Esophagus muscularis mucosa (tissue), 4 donors: ENCODE measurements at regions not wholly inside any gene's neighbourhood (a gene's known extent, or its start where the extent isn't known, plus 50 kb on each side); places are given as distances from the start of the nearest gene placed in this dataset.

Experiments used
- DNase-seq: peaks from one replicate; pipeline ENCODE4 v3.0.0-alpha.2; 2017; ENCODE audit errors: extremely low spot score
- H3K27ac ChIP-seq, 4 donors: fragments of 200-600 bp; sonication (generic); replicated peaks in 1 of 4; 1 replicate in 3 of 4; 2 replicates in 1 of 4; pipeline ENCODE4 v1.5.1; 2016 to 2019; ENCODE audit warnings: mild to moderate bottlenecking in 1 of 4
- H3K27me3 ChIP-seq, 4 donors: fragments of 200-600 bp; sonication (generic); one replicate each; pipeline versions ENCODE4 v1.5.1 to v1.6.0; 2016 to 2019
- H3K36me3 ChIP-seq, 4 donors: fragments of 200-600 bp; sonication (generic); one replicate each; pipeline ENCODE4 v1.5.1; 2016 to 2019
- H3K4me1 ChIP-seq, 4 donors: fragments of 200-600 bp; sonication (generic); one replicate each; pipeline ENCODE4 v1.5.1; 2016 to 2019
- H3K4me3 ChIP-seq, 4 donors: fragments of 200-600 bp; sonication (generic); 1 replicate in 2 of 4; 2 replicates in 2 of 4; pipeline ENCODE4 v1.5.1; 2016 to 2019; ENCODE audit warnings: mild to moderate bottlenecking in 4 of 4, moderate library complexity in 1 of 4
- H3K9me3 ChIP-seq, 4 donors: fragments of 200-600 bp; sonication (generic); 1 replicate in 3 of 4; 2 replicates in 1 of 4; pipeline ENCODE4 v1.5.1; 2016 to 2019
- CTCF ChIP-seq, 3 experiments: fragments of 200-600 bp in 2 of 3; fragments of 450-650 bp in 1 of 3; sonication (generic) in 2 of 3; IDR thresholded peaks; one replicate each; pipeline ENCODE4 v1.5.1; 2017 to 2019; ENCODE audit warnings: antibody characterized with exemption in 3 of 3, mild to moderate bottlenecking in 2 of 3, moderate library complexity in 1 of 3
- EP300 ChIP-seq: sonication (generic); formaldehyde crosslinking; IDR thresholded peaks from one replicate; pipeline ENCODE4 v1.6.1; 2017; ENCODE audit warnings: antibody characterized with exemption
- POLR2A ChIP-seq: fragments of 450-650 bp; IDR thresholded peaks from one replicate; pipeline ENCODE4 v1.6.1; 2017; ENCODE audit warnings: antibody characterized with exemption, moderate library complexity, mild to moderate bottlenecking, low read depth
- POLR2AphosphoS5 ChIP-seq, 2 donors: sonication (generic); formaldehyde crosslinking; IDR thresholded peaks; one replicate each; pipeline ENCODE4 v1.6.1; 2017; ENCODE audit warnings: antibody characterized with exemption in 2 of 2
- WGBS: methylation state at CpG from one replicate; pipeline ENCODE4 v1.1.5; 2018; 5-methylcytosine and 5-hydroxymethylcytosine counted together
- intact Hi-C: fragments of 100-400 bp; cut with DNase I; formaldehyde crosslinking; loops from one replicate; pipeline ENCODE4 v1.15.1; 2023

GRCh38 chr3:110767838-110768237 lies 303.8 kb upstream of the NECTIN3 start:
- peaks cover 0 to 15% (median 10%) of the 10 kb centered on the region in 4 donors for H3K4me1 ChIP-seq
- H3K9me3 ChIP-seq, result no peaks in the 10 kb centered on the region
- no peaks in the 10 kb centered on the region for H3K27me3 ChIP-seq
- no peak overlapping the region for H3K27ac ChIP-seq
- no peak overlapping the region for H3K4me3 ChIP-seq
- H3K36me3 ChIP-seq, result no peaks in the 10 kb centered on the region
- no peak for DNase-seq
- intact Hi-C loops, result no loop called here
- TF ChIP-seq POLR2AphosphoS5 (IDR thresholded peaks at IDR 0.05) (no peak), EP300 (no peak), POLR2A (no peak), CTCF (IDR thresholded peaks at IDR 0.05) (no peak)

GRCh38 chr3:110773413-110773954 lies 298.1 kb upstream of the NECTIN3 start:
- Histone ChIP-seq H3K9me3 (no peaks in the 10 kb centered on the region), H3K4me1 (peaks cover 0 to 42% (median 23%) of the 10 kb centered on the region in 4 donors), H3K27ac (peak overlapping the region; percentile 34 to 51 (median 40)), H3K36me3 (no peaks in the 10 kb centered on the region), H3K27me3 (no peaks in the 10 kb centered on the region), H3K4me3 (no peak overlapping the region)
- DNase-seq, result no peak
- 60% methylated on average over 9 of the region's 9 CpGs for WGBS
- TF ChIP-seq POLR2A, result no peak
- no peak for TF ChIP-seq CTCF (IDR thresholded peaks at IDR 0.05)
- TF ChIP-seq EP300, result no peak
- no peak for TF ChIP-seq POLR2AphosphoS5 (IDR thresholded peaks at IDR 0.05)
- intact Hi-C loops, result no loop called here

- Histone ChIP-seq H3K36me3 (no peaks in the 10 kb centered on the region), H3K4me3 (no peak overlapping the region), H3K27me3 (no peaks in the 10 kb centered on the region), H3K27ac (no peak overlapping the region), H3K9me3 (no peaks in the 10 kb centered on the region), H3K4me1 (peaks cover 0 to 42% (median 23%) of the 10 kb centered on the region in 4 donors)
- WGBS, result 78% methylated on average over 7 of the region's 7 CpGs
- TF ChIP-seq POLR2AphosphoS5 (IDR thresholded peaks at IDR 0.05) (no peak), CTCF (IDR thresholded peaks at IDR 0.05) (no peak), POLR2A (no peak), EP300 (no peak)
- DNase-seq, result no peak
- intact Hi-C loops, result no loop called here
Measured at GRCh38 chr3:110774496-110775265, 296.9 kb upstream of the NECTIN3 start.

- DNase-seq, result no peak
- 96% methylated on average over 2 of the region's 2 CpGs for WGBS
- H3K4me1 ChIP-seq, result peaks cover 0 to 10% (median 0%) of the 10 kb centered on the region in 4 donors
- H3K36me3 ChIP-seq, result no peaks in the 10 kb centered on the region
- H3K27ac ChIP-seq, result no peak overlapping the region
- TF ChIP-seq EP300 (no peak), POLR2AphosphoS5 (IDR thresholded peaks at IDR 0.05) (no peak), POLR2A (no peak), CTCF (IDR thresholded peaks at IDR 0.05) (no peak)
- no peaks in the 10 kb centered on the region for H3K27me3 ChIP-seq
- intact Hi-C loops, result no loop called here
- no peaks in the 10 kb centered on the region for H3K9me3 ChIP-seq
- H3K4me3 ChIP-seq, result no peak overlapping the region
Measured at GRCh38 chr3:110779581-110779980, 292.0 kb upstream of the NECTIN3 start.
